ENCODE measurements at regions not wholly inside any gene's neighbourhood (a gene's known extent, or its start where the extent isn't known, plus 50 kb on each side); places are given as distances from the start of the nearest gene placed in this dataset.

GRCh38 chr5:3380689-3381088 lies 214.9 kb upstream of the IRX1 start:
- no peak for DNase-seq
- TF ChIP-seq CTCF (IDR thresholded peaks at IDR 0.05; ENCODE audit: low read depth, low read length, missing control alignments), result no peak
- Histone ChIP-seq H3K36me3 (replicated peaks) (no peaks in the 10 kb centered on the region), H3K27me3 (replicated peaks) (no peaks in the 10 kb centered on the region), H3K27ac (no peak overlapping the region), H3K4me3 (ENCODE audit: low read depth, low read length) (no peak overlapping the region)
- in situ Hi-C loops (cut with HindIII; ENCODE audit: low pct_ligation_motif_present, low sequenced_read_pairs), result no loop called here

- H3K36me3 ChIP-seq (replicated peaks), result no peaks in the 10 kb centered on the region
- TF ChIP-seq CTCF (IDR thresholded peaks at IDR 0.05; ENCODE audit: low read depth, low read length, missing control alignments), result no peak
- H3K4me3 ChIP-seq (ENCODE audit: low read depth, low read length), result no peak overlapping the region
- H3K27me3 ChIP-seq (replicated peaks), result no peaks in the 10 kb centered on the region
- H3K27ac ChIP-seq, result no peak overlapping the region
- in situ Hi-C loops (cut with HindIII; ENCODE audit: low pct_ligation_motif_present, low sequenced_read_pairs), result no loop called here
- no peak for DNase-seq
Measured at GRCh38 chr5:3377831-3378230, 217.8 kb upstream of the IRX1 start.

- H3K36me3 ChIP-seq (replicated peaks), result no peaks in the 10 kb centered on the region
- H3K27me3 ChIP-seq (replicated peaks), result no peaks in the 10 kb centered on the region
- no peak for DNase-seq
- TF ChIP-seq CTCF (IDR thresholded peaks at IDR 0.05; ENCODE audit: low read depth, low read length, missing control alignments), result no peak
- no peak overlapping the region for H3K4me3 ChIP-seq (ENCODE audit: low read depth, low read length)
- in situ Hi-C loops (cut with HindIII; ENCODE audit: low pct_ligation_motif_present, low sequenced_read_pairs), result no loop called here
- no peak overlapping the region for H3K27ac ChIP-seq
Measured at GRCh38 chr5:3377176-3377575, 218.5 kb upstream of the IRX1 start.

- no peak overlapping the region for H3K27ac ChIP-seq
- in situ Hi-C loops (cut with HindIII; ENCODE audit: low pct_ligation_motif_present, low sequenced_read_pairs), result no loop called here
Measured at GRCh38 chr5:3376611-3377010, 219.0 kb upstream of the IRX1 start.

GRCh38 chr5:3375586-3376311 lies 219.9 kb upstream of the IRX1 start:
- no peak overlapping the region for H3K27ac ChIP-seq
- in situ Hi-C loops (cut with HindIII; ENCODE audit: low pct_ligation_motif_present, low sequenced_read_pairs), result no loop called here
- H3K36me3 ChIP-seq (replicated peaks), result no peaks in the 10 kb centered on the region
- TF ChIP-seq CTCF (IDR thresholded peaks at IDR 0.05; ENCODE audit: low read depth, low read length, missing control alignments), result no peak
- H3K27me3 ChIP-seq (replicated peaks), result no peaks in the 10 kb centered on the region
- DNase-seq, result no peak
- H3K4me3 ChIP-seq (ENCODE audit: low read depth, low read length), result no peak overlapping the region

More at GRCh38 chr5:3376611-3377010, 219.0 kb upstream of the IRX1 start:
- Histone ChIP-seq H3K27me3 (replicated peaks) (no peaks in the 10 kb centered on the region), H3K4me3 (ENCODE audit: low read depth, low read length) (no peak overlapping the region), H3K36me3 (replicated peaks) (no peaks in the 10 kb centered on the region)
- no peak for DNase-seq
- no peak for TF ChIP-seq CTCF (IDR thresholded peaks at IDR 0.05; ENCODE audit: low read depth, low read length, missing control alignments)

- DNase-seq, result no peak
- no peak overlapping the region for H3K27ac ChIP-seq
- H3K27me3 ChIP-seq (replicated peaks), result no peaks in the 10 kb centered on the region
- no peak for TF ChIP-seq CTCF (IDR thresholded peaks at IDR 0.05; ENCODE audit: low read depth, low read length, missing control alignments)
- H3K4me3 ChIP-seq (ENCODE audit: low read depth, low read length), result no peak overlapping the region
- H3K36me3 ChIP-seq (replicated peaks), result no peaks in the 10 kb centered on the region
- in situ Hi-C loops (cut with HindIII; ENCODE audit: low pct_ligation_motif_present, low sequenced_read_pairs), result no loop called here
Measured at GRCh38 chr5:3373391-3373790, 222.2 kb upstream of the IRX1 start.
